HG03280 (cell line): ENCODE measurements at regions not wholly inside any gene's neighbourhood (a gene's known extent, or its start where the extent isn't known, plus 50 kb on each side); places are given as distances from the start of the nearest gene placed in this dataset.

Source experiments
- ATAC-seq: cut with Tn5 transposase; IDR thresholded peaks from one replicate; pipeline ENCODE4 v1.9.1; 2021; ENCODE audit warnings: mild to moderate bottlenecking, moderate library complexity; ENCODE audit not compliant: unreplicated experiment

DNA sequence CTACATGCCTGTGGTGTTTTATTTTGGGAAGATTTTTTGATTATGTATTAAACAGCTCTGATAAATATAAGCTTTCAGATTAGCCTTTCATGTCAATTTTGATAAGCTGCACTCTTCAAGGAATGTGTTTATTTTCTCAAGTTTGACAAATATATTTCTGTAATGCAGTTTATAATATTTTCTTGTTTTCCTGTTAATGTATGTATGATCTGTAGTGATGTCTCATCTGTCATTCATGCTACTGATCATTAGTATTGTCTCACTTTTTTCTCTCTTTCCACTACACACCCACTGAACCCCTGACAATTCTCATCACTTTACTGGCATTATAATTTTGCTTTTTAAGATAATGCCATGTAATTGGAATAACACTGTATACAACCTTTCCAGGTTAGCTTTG is 100.9 kb downstream of the TMEM18 start:
- ATAC-seq = no peak

DNA sequence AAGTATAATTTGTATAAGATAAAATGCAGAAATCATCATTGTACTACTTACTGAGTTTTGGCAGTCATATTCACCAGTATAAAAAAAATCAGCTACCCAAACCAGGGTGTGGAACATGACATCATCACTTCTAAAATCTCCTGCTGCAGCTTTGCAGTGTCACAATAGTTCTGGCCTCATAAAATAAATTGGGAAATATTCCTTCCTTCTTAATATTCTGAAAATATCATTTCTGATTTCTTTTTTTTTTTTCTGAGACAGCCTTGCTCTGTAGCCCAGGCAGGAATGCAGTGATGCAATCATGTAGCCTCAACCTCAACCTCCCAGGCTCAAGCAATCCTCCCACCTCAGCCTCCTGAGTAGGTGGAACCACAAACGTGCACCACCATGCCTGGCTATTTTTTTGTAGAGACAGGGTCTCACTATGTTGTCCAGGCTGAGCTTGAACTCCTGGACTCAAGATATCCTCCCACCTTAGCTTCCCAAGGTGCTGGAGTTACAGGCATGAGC is 101.4 kb downstream of the TMEM18 start:
- ATAC-seq = no peak

DNA sequence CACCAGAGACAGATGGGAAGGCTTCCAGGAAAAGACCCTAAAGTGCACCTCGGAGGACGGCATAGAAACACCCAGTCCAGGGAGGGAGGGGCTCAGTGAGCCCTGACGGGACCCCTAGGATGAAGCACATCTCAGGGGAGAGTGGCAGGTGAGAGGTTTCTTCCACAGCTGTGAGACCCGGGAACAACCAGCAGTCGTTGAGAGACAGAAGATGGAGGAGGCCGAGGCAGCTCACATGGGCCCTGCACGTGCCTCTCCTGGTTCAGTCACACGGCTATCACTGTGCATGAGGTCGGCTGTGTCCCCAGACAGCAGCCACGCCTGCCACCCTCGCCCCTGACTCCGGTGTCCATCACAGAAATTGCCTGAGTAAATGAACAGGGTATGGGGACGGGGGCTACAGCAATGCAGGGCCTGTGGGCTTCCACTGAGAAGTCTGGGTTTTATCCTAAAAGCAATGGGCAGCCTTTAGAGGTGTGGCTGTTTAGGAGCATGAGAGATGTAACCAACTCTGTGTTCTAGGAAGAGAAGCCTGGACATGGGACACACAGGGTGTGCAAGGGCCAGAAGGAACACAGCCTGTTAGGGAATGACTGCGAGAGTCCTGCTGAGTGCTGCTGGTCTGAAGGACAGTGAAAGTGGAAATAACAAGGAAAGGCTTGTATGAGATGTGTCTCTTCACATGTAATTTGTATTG is 102.0 kb downstream of the TMEM18 start:
- ATAC-seq = no peak

DNA sequence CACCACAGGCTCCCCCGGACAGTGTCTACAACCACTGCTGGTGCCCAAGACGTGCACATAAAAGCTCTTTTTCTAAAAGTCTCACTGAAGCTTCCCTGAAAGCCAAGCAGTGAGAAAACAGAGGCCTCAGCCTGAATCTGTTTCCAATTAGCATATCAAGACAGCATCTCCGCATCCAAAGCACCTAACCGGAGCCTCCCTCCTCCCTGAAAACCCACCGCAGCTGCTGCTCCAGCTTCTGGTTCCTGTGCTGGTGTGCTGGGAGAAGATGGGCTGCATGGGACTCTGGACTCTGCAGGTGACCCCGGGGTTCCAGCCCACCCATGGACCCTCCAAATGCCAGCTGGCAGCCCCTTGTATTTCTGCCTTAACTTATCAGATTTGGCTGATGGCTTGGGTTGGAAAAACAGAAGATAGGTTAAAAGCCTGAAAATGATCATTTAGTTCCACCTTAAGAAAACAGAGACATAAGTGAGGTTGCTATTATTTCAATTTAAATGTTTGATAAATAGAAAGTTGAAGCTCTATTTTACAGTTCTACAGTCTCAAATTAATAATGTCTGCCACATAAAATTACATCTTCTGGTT is 103.3 kb downstream of the TMEM18 start:
- ATAC-seq = no peak

- no peak for ATAC-seq
Observed at GRCh38 chr2:573025-573424, 104.2 kb downstream of the TMEM18 start.

GRCh38 chr2:569681-570080 is 107.5 kb downstream of the TMEM18 start:
- no peak for ATAC-seq

DNA sequence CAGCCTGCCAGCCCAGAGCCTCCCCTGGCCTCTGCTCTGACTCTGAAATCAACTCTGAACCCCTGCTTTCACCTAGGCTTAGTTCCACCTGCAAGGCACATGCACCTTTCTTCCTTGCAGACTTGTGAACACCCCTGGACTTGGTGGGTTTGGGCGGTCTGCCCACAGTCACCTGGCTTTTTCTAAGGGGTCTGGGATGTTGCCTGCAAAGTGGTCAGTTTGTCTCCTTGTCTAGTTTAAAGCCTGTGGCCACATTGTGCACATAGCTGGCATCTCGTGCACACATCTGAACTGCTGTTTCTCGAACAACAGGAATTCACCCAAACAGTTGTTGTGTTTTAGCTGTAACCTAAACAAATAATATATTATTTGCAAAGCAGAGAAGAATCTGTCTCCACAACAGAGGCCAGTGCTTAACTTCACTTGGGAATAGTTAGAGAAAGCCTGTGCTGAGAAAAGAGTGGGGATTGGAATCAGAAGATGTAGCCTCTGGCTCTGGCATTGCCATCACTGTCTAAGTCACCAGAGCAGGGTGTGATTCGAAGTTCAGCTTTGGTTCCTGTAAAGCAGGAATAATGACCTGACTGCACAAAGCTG is 108.5 kb downstream of the TMEM18 start:
- ATAC-seq = no peak

- ATAC-seq = no peak
Observed at GRCh38 chr2:567865-568638, 109.2 kb downstream of the TMEM18 start.

DNA sequence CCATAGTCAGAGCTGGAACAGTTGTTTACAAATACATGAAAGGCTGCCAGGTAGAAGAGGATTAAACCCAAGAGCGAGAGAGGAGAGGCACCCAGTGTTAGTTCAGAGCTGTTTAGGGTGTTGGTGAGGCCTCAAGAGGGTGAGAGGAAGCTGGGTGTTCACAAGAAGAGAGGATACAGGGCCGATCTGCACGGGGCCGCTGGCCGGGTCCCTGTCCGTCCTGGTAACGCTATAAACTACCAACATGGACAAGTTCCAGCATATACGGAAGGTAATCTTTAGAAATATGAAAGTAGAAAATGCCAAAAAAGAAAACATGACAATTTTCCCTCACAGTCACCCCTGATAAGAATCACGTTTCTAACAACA is 109.7 kb downstream of the TMEM18 start:
- no peak for ATAC-seq

DNA sequence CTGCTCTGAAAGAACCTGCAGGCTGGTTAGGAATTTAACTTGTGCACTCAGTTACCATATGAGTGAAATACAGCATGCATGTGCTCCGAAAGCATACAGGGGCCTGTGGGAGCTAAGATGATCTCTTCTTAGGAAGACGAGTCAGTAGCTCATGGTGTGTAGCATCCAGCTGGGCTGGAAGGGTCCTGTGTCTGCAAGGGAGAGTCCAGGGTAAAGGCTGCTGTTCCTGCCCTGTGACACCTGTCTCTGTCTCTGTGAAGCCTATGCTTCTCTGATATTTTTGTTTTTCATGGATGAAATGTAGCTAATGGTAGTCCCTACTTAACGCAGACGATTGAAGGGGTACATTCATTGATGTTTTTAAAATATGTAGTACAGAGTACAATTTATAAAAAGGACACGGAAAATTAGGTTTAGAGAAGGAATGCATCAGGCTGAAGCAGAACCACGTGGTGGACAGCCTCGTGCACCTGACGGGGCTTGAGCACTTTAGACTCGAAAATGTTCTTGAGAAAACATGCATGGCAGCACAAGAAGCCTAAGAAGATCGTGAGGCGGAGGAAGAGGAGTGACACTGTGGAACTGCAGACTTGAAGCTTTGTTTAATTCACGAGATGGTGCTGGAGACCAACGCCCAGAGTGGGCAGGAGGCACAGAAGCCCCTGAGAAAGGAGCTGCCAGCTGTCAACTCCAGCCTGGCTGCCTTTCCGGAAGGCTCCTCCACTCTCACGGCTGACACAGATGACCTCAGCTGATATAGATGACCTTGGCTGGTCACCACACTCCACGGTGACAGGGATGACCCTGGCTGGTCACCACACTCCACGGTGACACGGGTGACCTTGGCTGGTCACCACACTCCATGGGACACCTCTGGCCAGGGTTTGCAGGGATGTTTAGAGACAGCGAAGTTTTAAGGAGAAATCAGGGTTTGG is 110.6 kb downstream of the TMEM18 start:
- ATAC-seq = no peak

DNA sequence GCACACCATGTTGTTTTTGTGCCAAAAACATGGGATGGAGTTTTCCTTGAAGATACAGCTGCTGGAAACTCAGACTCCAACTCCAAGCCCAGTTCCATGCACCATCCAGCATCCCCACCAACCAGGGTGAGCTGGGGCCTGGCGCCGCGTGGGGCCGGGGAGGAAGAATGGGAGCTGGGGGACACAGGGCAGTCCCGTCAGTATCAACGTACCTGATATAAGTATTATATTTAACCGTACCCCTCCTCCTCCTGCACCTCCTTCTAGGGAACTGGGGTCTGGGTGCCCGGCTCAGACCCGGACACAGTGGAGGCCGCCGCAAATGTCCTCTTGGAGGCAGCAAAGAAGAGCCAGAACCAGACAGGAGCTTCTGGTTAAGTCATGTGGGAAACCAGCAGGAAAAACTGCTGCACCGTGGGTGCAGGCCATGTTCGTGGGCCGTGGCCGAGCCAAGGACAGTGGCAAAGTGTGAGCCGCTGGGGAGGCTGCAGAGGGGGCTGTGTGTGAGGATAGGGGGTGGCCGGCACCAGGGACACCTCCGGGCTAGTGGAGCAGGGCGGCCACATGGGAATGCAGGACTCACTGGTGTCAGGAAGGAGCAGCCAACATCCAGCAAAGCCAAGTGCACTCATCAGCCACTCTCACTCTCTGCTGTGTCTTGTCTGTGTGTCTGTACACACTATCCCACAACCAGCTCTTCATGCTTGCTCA is 112.6 kb downstream of the TMEM18 start:
- ATAC-seq = no peak

GRCh38 chr2:563512-563911 is 113.7 kb downstream of the TMEM18 start:
- no peak for ATAC-seq

GRCh38 chr2:562391-563364 is 114.5 kb downstream of the TMEM18 start:
- ATAC-seq = no peak

GRCh38 chr2:558879-559278 is 118.3 kb downstream of the TMEM18 start:
- no peak for ATAC-seq

DNA sequence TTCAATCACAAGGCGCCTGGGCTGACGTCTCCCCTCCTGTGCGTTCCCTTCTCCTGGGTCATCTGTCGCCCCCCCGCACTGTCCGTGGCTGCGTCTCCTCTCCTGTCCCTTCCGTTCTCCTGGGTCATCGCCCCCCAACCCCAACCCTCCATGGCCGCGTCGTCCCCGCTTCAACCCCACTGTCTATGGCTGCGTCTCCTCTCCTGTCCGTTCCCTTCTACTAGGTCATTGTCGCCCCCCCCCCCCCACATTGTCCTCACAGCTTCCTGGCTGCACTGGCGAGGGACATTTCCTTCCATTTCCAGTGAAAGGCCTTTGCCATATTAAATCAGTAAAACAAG is 118.9 kb downstream of the TMEM18 start:
- no peak for ATAC-seq

GRCh38 chr2:557635-558301 is 119.4 kb downstream of the TMEM18 start:
- no peak for ATAC-seq

- no peak for ATAC-seq
Observed at GRCh38 chr2:556485-556884, 120.7 kb downstream of the TMEM18 start.

DNA sequence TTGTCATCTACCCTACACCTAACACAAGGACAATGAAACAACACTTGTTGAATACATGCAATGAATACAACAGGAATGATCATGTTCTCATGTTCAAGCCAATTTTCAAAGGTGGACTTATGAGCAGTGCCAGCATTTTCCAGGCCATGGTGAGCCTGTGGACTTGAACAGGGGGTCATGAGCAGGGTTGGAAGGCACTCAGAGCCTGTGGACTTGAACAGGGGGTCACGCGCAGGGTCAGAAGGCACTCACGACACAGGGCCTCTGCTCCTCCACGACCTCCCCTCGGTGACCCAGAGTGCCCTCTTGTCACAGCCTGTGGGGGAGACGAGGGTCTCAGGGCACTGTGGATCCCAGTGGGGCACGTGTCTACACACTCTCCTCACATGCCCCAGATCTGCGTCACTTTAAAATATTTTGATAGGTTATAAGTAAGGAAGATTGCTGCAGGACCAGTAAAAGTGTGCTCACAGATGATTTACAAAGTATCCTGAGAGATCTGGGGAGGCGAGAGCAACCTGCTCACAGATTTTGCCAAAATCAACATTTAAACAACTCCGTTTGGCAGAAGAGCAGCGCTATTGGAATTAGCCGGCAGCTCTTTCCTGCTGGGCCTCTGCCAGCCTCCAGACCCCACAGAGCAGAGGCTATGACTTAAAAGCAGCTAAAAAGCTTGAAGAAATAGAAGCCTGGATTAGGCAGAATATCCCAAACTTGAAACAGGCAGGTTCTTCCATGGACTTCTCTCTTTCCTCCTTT is 121.9 kb downstream of the TMEM18 start:
- no peak for ATAC-seq
